NCI-H2171 (cell line): ENCODE measurements at regions not wholly inside any gene's neighbourhood (a gene's known extent, or its start where the extent isn't known, plus 50 kb on each side); places are given as distances from the start of the nearest gene placed in this dataset.

Source experiments
- DNase-seq: peaks from one replicate; lab custom pipeline; 2025; lab: John Stamatoyannopoulos, UW

- DNase-seq = no peak
Observed at GRCh38 chr2:23198316-23199114, 186.5 kb upstream of the KLHL29 start.

DNA sequence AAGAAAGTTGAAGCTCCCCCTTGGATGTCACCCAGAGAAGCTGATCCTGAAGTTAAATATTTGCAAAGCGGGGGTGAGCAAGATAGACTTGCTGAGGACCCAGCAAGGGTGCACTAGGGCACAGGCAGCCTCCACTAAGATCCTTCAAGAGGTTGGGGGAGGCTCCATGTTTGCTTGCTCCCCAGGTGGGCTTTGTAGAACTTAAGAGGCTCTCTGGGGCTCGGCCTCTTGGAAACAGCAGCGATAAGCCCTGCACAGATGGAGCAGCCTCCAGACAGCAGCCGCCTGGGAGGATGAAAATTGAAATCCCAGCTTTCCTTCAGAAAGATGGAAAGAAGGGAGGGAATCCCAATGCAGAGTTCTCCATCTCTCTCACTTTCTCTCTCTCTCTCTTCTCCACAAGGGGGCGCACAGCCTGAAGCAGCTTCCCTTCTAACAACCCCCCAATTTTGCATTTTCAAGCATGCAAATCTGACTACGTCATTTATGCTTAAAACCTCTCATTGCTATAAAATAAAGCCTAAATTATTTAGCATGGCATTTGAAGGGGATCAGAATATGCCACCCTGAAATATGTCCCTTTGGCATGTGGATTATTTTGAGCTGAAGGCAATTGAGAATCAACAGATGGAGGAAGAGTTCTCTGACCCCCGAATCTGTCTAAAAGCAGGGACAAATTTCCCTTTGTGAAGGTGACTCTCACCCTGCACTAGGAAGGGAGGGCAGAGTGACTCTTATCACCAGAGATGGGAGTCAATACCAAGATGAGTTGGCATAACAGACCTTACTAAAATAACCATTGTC lies 185.7 kb upstream of the KLHL29 start:
- DNase-seq = peak; percentile 48

- no peak for DNase-seq
Observed at GRCh38 chr2:23200068-23200786, 184.8 kb upstream of the KLHL29 start.

GRCh38 chr2:23200787-23201114 lies 184.2 kb upstream of the KLHL29 start:
- no peak for DNase-seq

- DNase-seq = no peak
Observed at GRCh38 chr2:23203383-23203782, 181.6 kb upstream of the KLHL29 start.

DNA sequence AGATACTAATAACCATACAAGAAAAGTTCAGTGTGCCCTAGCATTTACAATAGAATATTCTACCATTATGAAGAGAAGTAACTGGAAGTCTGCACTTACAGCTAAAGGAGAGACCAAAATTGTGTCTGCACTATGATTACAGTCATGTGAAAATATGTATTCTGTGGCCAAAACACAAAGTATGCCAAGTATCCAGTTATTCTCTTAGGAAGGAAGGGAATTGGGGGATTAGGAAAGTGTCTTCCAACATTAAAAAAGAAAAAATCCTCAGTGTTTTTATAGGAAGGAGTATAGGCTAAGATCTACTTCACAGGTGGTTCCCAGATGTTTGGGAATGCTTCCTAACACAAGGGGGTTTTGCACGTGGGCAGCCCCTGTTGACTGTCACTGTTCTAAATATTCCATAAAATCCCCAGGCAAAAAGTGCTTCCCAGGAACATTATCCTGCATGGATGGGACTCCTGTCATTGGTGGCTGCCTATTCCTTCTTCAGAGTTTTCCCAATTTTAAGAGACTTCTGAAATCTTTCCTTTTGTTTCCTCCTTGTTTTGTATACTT lies 180.2 kb upstream of the KLHL29 start:
- no peak for DNase-seq

- no peak for DNase-seq
Observed at GRCh38 chr2:23206650-23207049, 178.3 kb upstream of the KLHL29 start.

GRCh38 chr2:23207871-23208270 lies 177.1 kb upstream of the KLHL29 start:
- DNase-seq = no peak

GRCh38 chr2:23208339-23208738 lies 176.6 kb upstream of the KLHL29 start:
- no peak for DNase-seq

DNA sequence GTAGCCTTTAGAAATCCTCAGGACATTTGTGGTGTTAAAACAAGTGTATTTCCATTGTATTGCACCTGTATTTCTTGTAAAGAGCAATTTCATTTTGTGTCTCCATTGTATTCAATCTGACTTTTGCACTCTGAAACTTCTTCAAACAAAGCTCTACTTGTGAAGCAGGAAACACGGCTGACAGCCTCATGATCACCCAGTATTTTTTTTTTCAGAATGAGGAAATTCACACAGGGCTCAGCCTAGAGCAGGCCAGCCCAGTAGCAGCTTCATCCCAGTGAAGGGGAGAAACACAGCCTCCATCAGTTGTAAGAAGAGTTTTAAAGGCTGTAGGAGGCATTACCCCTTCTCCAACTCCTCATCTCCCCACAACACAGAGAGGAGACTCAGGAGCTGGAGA lies 175.9 kb upstream of the KLHL29 start:
- no peak for DNase-seq

GRCh38 chr2:23211987-23212583 lies 172.9 kb upstream of the KLHL29 start:
- DNase-seq = no peak

GRCh38 chr2:23213196-23213595 lies 171.8 kb upstream of the KLHL29 start:
- no peak for DNase-seq

DNA sequence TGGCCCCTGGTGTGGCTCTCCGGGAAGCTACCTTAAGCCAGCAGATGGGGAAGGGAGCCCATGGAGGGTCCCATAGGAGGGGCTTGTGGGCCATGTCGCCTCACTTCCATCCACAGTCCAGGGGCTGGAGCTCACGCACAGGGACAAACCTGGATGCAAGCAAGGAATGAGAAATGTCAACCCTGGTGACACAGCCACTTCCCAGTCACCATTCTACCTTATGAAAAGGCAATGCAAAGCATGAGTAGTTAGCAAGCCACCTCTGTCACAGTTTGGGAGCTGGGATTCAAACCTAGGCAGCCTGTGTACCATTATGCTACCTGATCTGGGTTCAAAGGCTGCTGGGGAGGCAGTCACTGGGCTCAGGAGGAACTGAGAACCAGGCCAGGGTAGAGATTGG lies 170.0 kb upstream of the KLHL29 start:
- no peak for DNase-seq

DNA sequence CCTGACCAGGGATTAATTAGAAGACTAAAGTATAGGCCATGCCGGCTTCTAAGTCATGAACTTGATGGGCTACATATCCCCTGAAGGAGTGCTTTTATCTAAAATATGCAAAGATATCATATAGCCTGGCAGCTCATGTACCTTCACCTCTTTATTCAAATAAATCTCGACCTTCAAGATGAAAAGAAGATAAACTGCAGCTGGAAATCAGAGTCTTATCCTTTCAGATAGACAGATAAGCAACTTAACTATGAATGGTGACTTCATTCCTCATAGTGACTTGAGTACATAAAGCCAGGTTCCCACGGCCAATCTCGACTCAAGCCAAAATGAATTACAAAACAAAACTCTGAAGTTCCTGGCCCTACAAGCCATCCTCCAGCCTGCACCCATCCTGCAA lies 165.3 kb upstream of the KLHL29 start:
- DNase-seq = no peak

- no peak for DNase-seq
Observed at GRCh38 chr2:23220513-23221094, 164.4 kb upstream of the KLHL29 start.

- no peak for DNase-seq
Observed at GRCh38 chr2:23221236-23221635, 163.7 kb upstream of the KLHL29 start.

DNA sequence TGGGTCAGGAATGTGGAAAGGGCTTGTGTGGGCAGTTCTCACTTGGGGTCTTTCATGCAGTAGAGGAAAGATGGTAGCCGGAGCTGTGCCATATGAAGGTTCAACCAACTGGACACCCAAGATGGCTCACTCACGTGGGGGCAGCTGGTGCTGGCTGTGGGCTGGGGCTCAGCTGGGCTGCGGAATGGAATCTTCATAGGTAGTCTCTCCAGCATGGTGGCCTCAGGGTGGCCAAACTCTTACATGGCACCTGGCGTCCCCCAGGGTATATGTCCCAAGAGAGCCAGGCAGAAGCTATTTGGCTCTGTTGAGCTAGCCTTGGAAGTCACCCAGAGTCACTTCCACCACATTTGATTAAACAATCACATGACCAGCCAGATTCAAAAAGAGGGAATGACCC lies 163.1 kb upstream of the KLHL29 start:
- no peak for DNase-seq

- DNase-seq = peak; percentile 6
Observed at GRCh38 chr2:23230885-23231284, 154.1 kb upstream of the KLHL29 start.

GRCh38 chr2:23231865-23232264 lies 153.1 kb upstream of the KLHL29 start:
- DNase-seq = no peak

- DNase-seq = no peak
Observed at GRCh38 chr2:23235292-23235691, 149.7 kb upstream of the KLHL29 start.

DNA sequence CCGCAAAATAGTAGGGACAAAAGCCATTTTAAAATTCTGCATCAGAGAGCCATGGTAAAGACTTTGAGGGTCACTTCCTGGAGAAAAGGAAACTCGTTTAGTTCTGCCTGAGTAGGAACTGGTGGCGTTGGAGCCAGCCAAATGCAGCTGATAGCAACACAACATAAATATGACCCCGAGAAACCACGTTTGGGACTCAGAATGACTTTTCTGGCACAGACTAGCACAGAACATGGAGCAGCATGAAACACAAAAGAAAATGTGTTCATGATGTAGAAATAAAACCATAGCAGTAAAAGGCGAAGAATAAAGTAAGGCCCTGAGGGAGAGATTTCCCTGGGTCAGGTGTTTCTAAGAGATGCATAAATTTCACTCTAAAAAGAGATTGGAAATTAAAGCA lies 149.2 kb upstream of the KLHL29 start:
- no peak for DNase-seq

- DNase-seq = no peak
Observed at GRCh38 chr2:23237147-23237546, 147.8 kb upstream of the KLHL29 start.
